ENCODE measurements at regions not wholly inside any gene's neighbourhood (a gene's known extent, or its start where the extent isn't known, plus 50 kb on each side); places are given as distances from the start of the nearest gene placed in this dataset.

DNA sequence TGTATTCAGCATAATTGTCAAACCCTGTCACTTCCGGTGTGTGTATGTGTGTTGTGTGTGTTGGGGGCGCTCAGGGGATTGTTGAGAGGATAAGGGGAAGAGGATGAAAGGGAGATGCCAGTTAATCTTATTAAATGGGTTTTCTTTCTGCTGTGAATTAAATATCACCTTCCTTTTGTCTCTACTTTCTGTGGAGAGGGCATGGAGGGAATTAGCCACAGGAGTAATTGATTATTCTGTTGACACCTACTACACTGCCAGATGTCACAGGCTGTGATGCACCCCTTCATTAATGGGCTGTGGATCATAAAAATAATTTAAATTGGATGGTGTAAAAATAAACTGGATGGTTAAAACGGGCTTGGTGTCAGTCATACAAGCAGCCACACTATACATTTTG lies 311.9 kb downstream of the MDFIC start:
- Histone ChIP-seq H3K36me3 (ENCODE audit: low read depth) (no peaks in the 10 kb centered on the region), H3K4me3 (no peak overlapping the region), H3K9me3 (no peaks in the 10 kb centered on the region), H3K4me1 (ENCODE audit: low read depth) (no peaks in the 10 kb centered on the region)
- intact Hi-C loops (cut with DNase I, micrococcal nuclease): no loop called here
- DNase-seq: no peak
- TF ChIP-seq, protein P1, sequence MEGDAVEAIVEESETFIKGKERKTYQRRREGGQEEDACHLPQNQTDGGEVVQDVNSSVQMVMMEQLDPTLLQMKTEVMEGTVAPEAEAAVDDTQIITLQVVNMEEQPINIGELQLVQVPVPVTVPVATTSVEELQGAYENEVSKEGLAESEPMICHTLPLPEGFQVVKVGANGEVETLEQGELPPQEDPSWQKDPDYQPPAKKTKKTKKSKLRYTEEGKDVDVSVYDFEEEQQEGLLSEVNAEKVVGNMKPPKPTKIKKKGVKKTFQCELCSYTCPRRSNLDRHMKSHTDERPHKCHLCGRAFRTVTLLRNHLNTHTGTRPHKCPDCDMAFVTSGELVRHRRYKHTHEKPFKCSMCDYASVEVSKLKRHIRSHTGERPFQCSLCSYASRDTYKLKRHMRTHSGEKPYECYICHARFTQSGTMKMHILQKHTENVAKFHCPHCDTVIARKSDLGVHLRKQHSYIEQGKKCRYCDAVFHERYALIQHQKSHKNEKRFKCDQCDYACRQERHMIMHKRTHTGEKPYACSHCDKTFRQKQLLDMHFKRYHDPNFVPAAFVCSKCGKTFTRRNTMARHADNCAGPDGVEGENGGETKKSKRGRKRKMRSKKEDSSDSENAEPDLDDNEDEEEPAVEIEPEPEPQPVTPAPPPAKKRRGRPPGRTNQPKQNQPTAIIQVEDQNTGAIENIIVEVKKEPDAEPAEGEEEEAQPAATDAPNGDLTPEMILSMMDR (IDR thresholded peaks at IDR 0.05): no peak
- ATAC-seq: no peak

DNA sequence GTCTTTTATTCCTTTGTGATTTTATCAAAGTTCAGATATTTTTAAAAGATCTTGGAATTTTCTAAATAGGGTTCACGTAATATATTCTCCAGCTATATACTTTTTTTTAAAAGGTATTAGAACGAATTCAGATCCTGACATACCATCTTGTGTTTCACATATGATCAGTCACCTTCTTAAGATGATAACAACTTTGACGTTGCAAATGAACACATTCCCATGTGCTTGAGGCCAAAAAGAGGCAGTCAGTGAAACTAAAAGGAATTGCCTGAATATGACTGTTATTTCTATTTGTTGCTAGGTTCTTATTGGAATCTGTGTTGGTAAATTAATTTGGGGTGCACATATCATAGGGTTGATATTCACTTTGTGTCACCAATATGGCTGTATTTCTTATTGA lies 310.1 kb downstream of the MDFIC start:
- no peak overlapping the region for H3K4me3 ChIP-seq
- DNase-seq (no peak), ATAC-seq (no peak)
- no peaks in the 10 kb centered on the region for H3K36me3 ChIP-seq (ENCODE audit: low read depth)
- intact Hi-C loops (cut with DNase I, micrococcal nuclease): no loop called here
- TF ChIP-seq, protein P1 (IDR thresholded peaks at IDR 0.05): no peak
- no peaks in the 10 kb centered on the region for H3K4me1 ChIP-seq (ENCODE audit: low read depth)
- no peaks in the 10 kb centered on the region for H3K9me3 ChIP-seq

DNA sequence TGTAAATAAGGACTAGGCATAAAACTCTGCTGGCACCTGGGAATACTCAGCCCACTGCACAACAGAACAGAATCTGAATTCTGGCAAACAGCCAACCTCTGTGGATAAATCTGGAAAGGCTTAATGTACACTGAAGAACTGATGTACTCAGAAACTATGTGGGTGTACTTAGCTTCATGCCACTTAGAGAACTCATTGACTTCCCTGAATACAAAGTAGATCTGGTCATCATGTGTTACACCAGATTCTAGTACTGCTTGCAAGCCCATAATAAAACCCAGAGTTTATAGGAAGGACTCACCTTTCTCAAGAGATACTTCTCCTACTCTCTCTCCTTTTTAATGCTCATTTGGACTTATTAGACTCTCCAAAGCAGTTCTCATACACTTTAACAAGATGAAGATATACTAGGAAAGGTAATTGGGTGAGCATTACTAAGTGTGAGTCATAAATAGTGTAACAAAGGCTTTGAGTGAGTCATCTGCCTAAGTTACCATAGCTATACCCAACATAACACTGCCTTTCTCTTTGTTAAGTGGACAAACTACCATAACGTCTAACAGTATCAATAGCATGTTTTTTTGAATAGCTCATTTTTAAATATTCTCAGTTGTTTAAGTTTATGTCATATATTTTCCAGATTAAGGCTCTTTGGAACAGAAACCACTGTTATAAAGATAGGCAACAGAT lies 309.1 kb downstream of the MDFIC start:
- TF ChIP-seq, protein P1 (IDR thresholded peaks at IDR 0.05): no peak
- ATAC-seq (peak; percentile 85), DNase-seq (no peak)
- Histone ChIP-seq H3K9me3 (no peaks in the 10 kb centered on the region), H3K36me3 (ENCODE audit: low read depth) (no peaks in the 10 kb centered on the region), H3K4me1 (ENCODE audit: low read depth) (no peaks in the 10 kb centered on the region), H3K4me3 (no peak overlapping the region)
- intact Hi-C loops (cut with DNase I, micrococcal nuclease): no loop called here

DNA sequence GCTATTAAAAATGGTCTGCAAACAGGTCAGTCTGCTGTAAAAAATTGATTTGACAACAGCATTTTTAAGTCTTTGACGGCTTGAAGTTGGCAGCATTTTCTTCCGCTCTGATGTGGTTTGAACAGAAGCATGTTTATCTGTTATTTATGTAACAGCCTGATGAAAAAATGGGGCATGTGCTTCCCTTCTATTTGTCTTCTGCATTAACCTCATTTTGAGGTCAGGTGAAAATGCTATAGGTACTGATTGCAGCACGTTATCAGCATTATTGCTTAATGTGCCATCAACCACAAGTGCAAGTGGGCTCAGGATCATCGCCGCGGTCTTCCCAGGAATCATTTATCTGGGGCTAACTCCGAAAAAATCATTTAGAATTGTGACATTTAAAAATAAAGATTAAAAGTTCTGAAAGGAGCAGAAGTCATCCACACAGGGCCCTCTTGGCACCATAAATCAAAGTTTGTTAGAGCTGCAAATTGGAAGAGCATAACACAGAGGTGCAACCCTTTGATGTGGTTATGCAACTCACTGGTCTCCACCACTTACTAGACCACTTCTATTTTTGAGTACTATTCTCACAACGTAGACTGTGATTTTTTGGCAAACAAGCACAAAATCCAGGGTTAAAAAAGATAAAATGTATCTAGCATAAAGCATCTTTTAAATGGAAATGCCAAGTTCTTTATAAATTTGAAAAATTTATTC lies 307.7 kb downstream of the MDFIC start:
- peak; percentile 16 for ATAC-seq
- H3K4me1 ChIP-seq (ENCODE audit: low read depth): no peaks in the 10 kb centered on the region
- no peaks in the 10 kb centered on the region for H3K9me3 ChIP-seq
- no peak overlapping the region for H3K4me3 ChIP-seq
- no peak for DNase-seq
- intact Hi-C loops (cut with DNase I, micrococcal nuclease): no loop called here
- TF ChIP-seq, protein P1 (IDR thresholded peaks at IDR 0.05): no peak
- H3K36me3 ChIP-seq (ENCODE audit: low read depth): no peaks in the 10 kb centered on the region

DNA sequence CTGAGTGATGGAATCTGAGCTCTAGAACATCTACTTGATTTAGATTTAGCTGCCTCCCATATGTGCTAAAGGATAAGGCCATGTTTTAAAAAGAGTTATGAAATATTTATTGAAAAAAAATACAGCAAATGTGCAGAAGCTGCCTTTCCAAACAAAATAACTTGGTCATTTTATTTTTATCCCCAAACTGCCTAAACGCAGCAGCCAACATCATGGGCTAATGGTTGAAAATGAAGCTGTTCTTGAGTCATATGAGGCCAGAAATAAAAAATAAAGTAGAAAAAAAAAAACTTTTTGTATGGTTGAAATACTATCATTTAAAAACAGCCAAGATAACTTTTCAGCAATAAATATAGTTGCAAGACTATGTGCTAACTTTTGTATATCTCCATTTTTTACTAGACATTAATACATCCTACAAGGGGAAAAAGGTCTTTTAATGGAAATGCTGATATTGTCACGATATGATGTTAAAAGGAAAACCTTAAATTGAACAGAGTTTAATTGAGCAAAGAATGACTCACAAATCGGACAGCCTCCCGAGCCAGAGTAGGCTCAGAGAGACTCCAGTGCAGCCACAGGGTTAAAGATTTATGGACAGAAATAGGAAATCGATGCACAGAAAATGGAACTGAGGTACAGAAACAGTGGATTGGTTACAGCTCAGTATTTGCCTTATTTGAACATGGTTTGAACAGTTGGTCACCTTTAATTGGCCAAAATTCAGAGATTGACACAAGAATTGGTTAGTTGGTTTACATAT lies 305.8 kb downstream of the MDFIC start:
- no peaks in the 10 kb centered on the region for H3K4me1 ChIP-seq (ENCODE audit: low read depth)
- DNase-seq (no peak), ATAC-seq (no peak)
- intact Hi-C loops (cut with DNase I, micrococcal nuclease): no loop called here
- TF ChIP-seq, protein P1 (IDR thresholded peaks at IDR 0.05): no peak
- no peaks in the 10 kb centered on the region for H3K9me3 ChIP-seq
- H3K36me3 ChIP-seq (ENCODE audit: low read depth): no peaks in the 10 kb centered on the region
- no peak overlapping the region for H3K4me3 ChIP-seq
